KOPT-K1 (cell line): ENCODE measurements at regions not wholly inside any gene's neighbourhood (a gene's known extent, or its start where the extent isn't known, plus 50 kb on each side); places are given as distances from the start of the nearest gene placed in this dataset.

Source experiments
- H3K27ac ChIP-seq: fragments of 200-600 bp; sonication (generic); 2 replicates; pipeline ENCODE4 v1.5.1; 2016; ENCODE audit warnings: antibody characterized with exemption, mild to moderate bottlenecking, low read depth, low read length; ENCODE audit not compliant: poor library complexity, severe bottlenecking
- H3K36me3 ChIP-seq: fragments of 200-600 bp; sonication (generic); 2 replicates; pipeline ENCODE4 v1.5.1; 2017; ENCODE audit warnings: antibody characterized with exemption, mild to moderate bottlenecking, low read length, moderate library complexity; ENCODE audit not compliant: insufficient read depth
- H3K9me3 ChIP-seq: fragments of 200-600 bp; sonication (generic); 2 replicates; pipeline ENCODE4 v1.5.1; 2017; ENCODE audit warnings: antibody characterized with exemption, low read length, mild to moderate bottlenecking; ENCODE audit not compliant: insufficient read depth, poor library complexity, severe bottlenecking

GRCh38 chr19:28531979-28532378 lies 681.0 kb downstream of the UQCRFS1 start:
- Histone ChIP-seq H3K36me3 (no peaks in the 10 kb centered on the region), H3K9me3 (peaks cover 3% of the 10 kb centered on the region), H3K27ac (no peak overlapping the region)

- no peak overlapping the region for H3K27ac ChIP-seq
- H3K9me3 ChIP-seq, result no peaks in the 10 kb centered on the region
- no peaks in the 10 kb centered on the region for H3K36me3 ChIP-seq
Observed at GRCh38 chr19:28530406-28531035, 682.4 kb downstream of the UQCRFS1 start.

- H3K27ac ChIP-seq, result no peak overlapping the region
- no peaks in the 10 kb centered on the region for H3K36me3 ChIP-seq
- H3K9me3 ChIP-seq, result no peaks in the 10 kb centered on the region
Observed at GRCh38 chr19:28526038-28526437, 686.9 kb downstream of the UQCRFS1 start.

- H3K27ac ChIP-seq, result no peak overlapping the region
Observed at GRCh38 chr19:28523619-28524018, 689.3 kb downstream of the UQCRFS1 start.

GRCh38 chr19:28522545-28522922 lies 690.4 kb downstream of the UQCRFS1 start:
- H3K9me3 ChIP-seq, result no peaks in the 10 kb centered on the region
- no peak overlapping the region for H3K27ac ChIP-seq
- H3K36me3 ChIP-seq, result no peaks in the 10 kb centered on the region

More at GRCh38 chr19:28523619-28524018, 689.3 kb downstream of the UQCRFS1 start:
- no peaks in the 10 kb centered on the region for H3K9me3 ChIP-seq
- no peaks in the 10 kb centered on the region for H3K36me3 ChIP-seq

- Histone ChIP-seq H3K36me3 (no peaks in the 10 kb centered on the region), H3K9me3 (no peaks in the 10 kb centered on the region), H3K27ac (no peak overlapping the region)
Observed at GRCh38 chr19:28521614-28522544, 691.1 kb downstream of the UQCRFS1 start.

- Histone ChIP-seq H3K27ac (no peak overlapping the region), H3K9me3 (no peaks in the 10 kb centered on the region), H3K36me3 (no peaks in the 10 kb centered on the region)
Observed at GRCh38 chr19:28520998-28521568, 691.9 kb downstream of the UQCRFS1 start.

- H3K27ac ChIP-seq, result no peak overlapping the region
- no peaks in the 10 kb centered on the region for H3K36me3 ChIP-seq
- no peaks in the 10 kb centered on the region for H3K9me3 ChIP-seq
Observed at GRCh38 chr19:28519952-28520861, 692.7 kb downstream of the UQCRFS1 start.

- Histone ChIP-seq H3K36me3 (no peaks in the 10 kb centered on the region), H3K27ac (no peak overlapping the region), H3K9me3 (no peaks in the 10 kb centered on the region)
Observed at GRCh38 chr19:28519218-28519779, 693.7 kb downstream of the UQCRFS1 start.

- no peaks in the 10 kb centered on the region for H3K36me3 ChIP-seq
Observed at GRCh38 chr19:28516415-28516872, 696.5 kb downstream of the UQCRFS1 start.

GRCh38 chr19:28514166-28514565 lies 698.8 kb downstream of the UQCRFS1 start:
- Histone ChIP-seq H3K27ac (no peak overlapping the region), H3K9me3 (no peaks in the 10 kb centered on the region), H3K36me3 (no peaks in the 10 kb centered on the region)

More at GRCh38 chr19:28516415-28516872, 696.5 kb downstream of the UQCRFS1 start:
- no peaks in the 10 kb centered on the region for H3K9me3 ChIP-seq
- no peak overlapping the region for H3K27ac ChIP-seq

- Histone ChIP-seq H3K36me3 (no peaks in the 10 kb centered on the region), H3K9me3 (no peaks in the 10 kb centered on the region), H3K27ac (no peak overlapping the region)
Observed at GRCh38 chr19:28511655-28512054, 701.3 kb downstream of the UQCRFS1 start.

GRCh38 chr19:28509079-28509895 lies 703.7 kb downstream of the UQCRFS1 start:
- no peak overlapping the region for H3K27ac ChIP-seq
- H3K36me3 ChIP-seq, result no peaks in the 10 kb centered on the region
- no peaks in the 10 kb centered on the region for H3K9me3 ChIP-seq
